ENCODE measurements at regions not wholly inside any gene's neighbourhood (a gene's known extent, or its start where the extent isn't known, plus 50 kb on each side); places are given as distances from the start of the nearest gene placed in this dataset.

- no peak for DNase-seq (ENCODE audit: low read depth)
- no peak for TF ChIP-seq CTCF (conservative IDR thresholded peaks at IDR 0.05; ENCODE audit: low read depth, low read length)
- no peak overlapping the region for H3K4me3 ChIP-seq (ENCODE audit: low read depth, low read length)
Measured at GRCh38 chr11:76268498-76268897, 62.2 kb upstream of the WNT11 start.

- no peak for TF ChIP-seq CTCF (conservative IDR thresholded peaks at IDR 0.05; ENCODE audit: low read depth, low read length)
- no peak for DNase-seq (ENCODE audit: low read depth)
- H3K4me3 ChIP-seq (ENCODE audit: low read depth, low read length): no peak overlapping the region
Measured at GRCh38 chr11:76267556-76267955, 61.3 kb upstream of the WNT11 start.

GRCh38 chr11:76266286-76267100 lies 60.2 kb upstream of the WNT11 start:
- peak; percentile 49 for DNase-seq (ENCODE audit: low read depth)
- no peak for TF ChIP-seq CTCF (conservative IDR thresholded peaks at IDR 0.05; ENCODE audit: low read depth, low read length)
- H3K4me3 ChIP-seq (ENCODE audit: low read depth, low read length): no peak overlapping the region

- no peak overlapping the region for H3K4me3 ChIP-seq (ENCODE audit: low read depth, low read length)
- TF ChIP-seq CTCF (conservative IDR thresholded peaks at IDR 0.05; ENCODE audit: low read depth, low read length): no peak
- DNase-seq (ENCODE audit: low read depth): no peak
Measured at GRCh38 chr11:76265771-76266241, 59.5 kb upstream of the WNT11 start.

- no peak for DNase-seq (ENCODE audit: low read depth)
- TF ChIP-seq CTCF (conservative IDR thresholded peaks at IDR 0.05; ENCODE audit: low read depth, low read length): no peak
- no peak overlapping the region for H3K4me3 ChIP-seq (ENCODE audit: low read depth, low read length)
Measured at GRCh38 chr11:76263657-76264056, 57.4 kb upstream of the WNT11 start.

GRCh38 chr11:76263166-76263565 lies 56.9 kb upstream of the WNT11 start:
- DNase-seq (ENCODE audit: low read depth): no peak
- H3K4me3 ChIP-seq (ENCODE audit: low read depth, low read length): no peak overlapping the region
- TF ChIP-seq CTCF (conservative IDR thresholded peaks at IDR 0.05; ENCODE audit: low read depth, low read length): no peak
